Heart right ventricle (tissue), 16 donors: ENCODE measurements at regions not wholly inside any gene's neighbourhood (a gene's known extent, or its start where the extent isn't known, plus 50 kb on each side); places are given as distances from the start of the nearest gene placed in this dataset.

Source experiments
- ATAC-seq, 8 donors: fragments of 200-7000 bp; cut with Tn5 transposase; one replicate each; pipeline ENCODE4 v1.9.1; 2020; ENCODE audit warnings: mild to moderate bottlenecking in 8 of 8, moderate library complexity in 8 of 8, moderate number of reproducible peaks in 1 of 8
- DNase-seq, 2 donors: peaks; one replicate each; pipeline ENCODE4 v3.0.0-alpha.2; 2020
- H3K27ac ChIP-seq, 10 donors: fragments of 200-600 bp; sonication (generic) in 2 of 10; one replicate each; pipeline versions ENCODE4 v1.5.0 to v1.8.0; 2020 to 2022; ENCODE audit warnings: mild to moderate bottlenecking in 3 of 10
- H3K27me3 ChIP-seq, 7 donors: fragments of 200-600 bp; one replicate each; pipeline ENCODE4 v1.8.0; 2021 to 2022; ENCODE audit warnings: mild to moderate bottlenecking in 2 of 7
- H3K36me3 ChIP-seq, 9 donors: fragments of 200-600 bp; sonication (generic) in 1 of 9; one replicate each; pipeline versions ENCODE4 v1.5.0 to v1.8.0; 2020 to 2022; ENCODE audit warnings: mild to moderate bottlenecking in 2 of 9
- H3K4me1 ChIP-seq, 9 donors: fragments of 200-600 bp; sonication (generic) in 1 of 9; one replicate each; pipeline versions ENCODE4 v1.5.0 to v1.8.0; 2020 to 2022; ENCODE audit warnings: mild to moderate bottlenecking in 4 of 9
- H3K4me3 ChIP-seq, 10 donors: fragments of 200-600 bp; sonication (generic) in 2 of 10; one replicate each; pipeline versions ENCODE4 v1.5.0 to v1.8.0; 2020 to 2022; ENCODE audit warnings: mild to moderate bottlenecking in 7 of 10, moderate library complexity in 2 of 10
- H3K9me3 ChIP-seq, 11 donors: fragments of 200-600 bp in 10 of 11; sonication (generic) in 2 of 11; one replicate each; pipeline versions ENCODE4 v1.5.0 to v1.8.0; 2013 to 2022; ENCODE audit warnings: mild to moderate bottlenecking in 2 of 11, control low read depth in 1 of 11, moderate library complexity in 1 of 11
- WGBS, 2 donors: extraction: QIAGEN DNeasy Blood & Tissue Kit; methylation state at CpG; one replicate each; pipeline ENCODE4 v1.1.7; 2013; ENCODE audit warnings: inconsistent platforms in 1 of 2; 5-methylcytosine and 5-hydroxymethylcytosine counted together
- intact Hi-C, 10 donors: fragments of 100-400 bp; cut with DNase I; formaldehyde crosslinking; loops; one replicate each; pipeline versions ENCODE4 v1.11.1 to v1.14.2; 2022
- TF ChIP-seq, protein P1 (sequence below), 9 donors: fragments of 200-600 bp; sonication (generic) in 2 of 9; IDR thresholded peaks; one replicate each; pipeline versions ENCODE4 v1.5.0 to v1.8.0; 2021 to 2022; ENCODE audit warnings: antibody characterized with exemption in 9 of 9, mild to moderate bottlenecking in 5 of 9, moderate library complexity in 1 of 9
- donor health status: Arrhythmogenic right ventricular cardiomyopathy.
- donor health status: ischemic (EF 13 %, LVEDD 7.1; RV severe dilation, severe dysfunction).
- donor health status: healthy with polysubstance abuse.
- donor health status: DM: no; HTN: yes; CAD: no.
- donor health status: DM: no; HTN: no; CAD: no.
- donor health status: ischemic (EF 25% LVEDD 6.9; RV normal size, moderate dysfunction).
- donor health status: ischemic (EF 25% LVEDD 5.7; RV mildly dilated, moderate dysfunction).
- donor health status: healthy.
- donor health status: DM: yes; HTN: yes; CAD: no.
- donor health status: Ischemic cardiomyopathy.
- donor health status: ischemic (EF 35%, LVEDD 5.7; RV mildly dilated, moderate dysfunction).
- donor health status: nonischemic (EF 11% LVEDD 7.7; RV severe dilation, severe dysfunction).
- donor health status: DM: yes; HTN: yes; CAD: no.
- donor health status: PGD.
- donor health status: ischemic (EF 29% LVEDD 5.4; RV normal size, mild dysfunction).
- donor health status: nonischemic (EF 23%, LVEDD 6.1; RV moderate dilation, normal function).

DNA sequence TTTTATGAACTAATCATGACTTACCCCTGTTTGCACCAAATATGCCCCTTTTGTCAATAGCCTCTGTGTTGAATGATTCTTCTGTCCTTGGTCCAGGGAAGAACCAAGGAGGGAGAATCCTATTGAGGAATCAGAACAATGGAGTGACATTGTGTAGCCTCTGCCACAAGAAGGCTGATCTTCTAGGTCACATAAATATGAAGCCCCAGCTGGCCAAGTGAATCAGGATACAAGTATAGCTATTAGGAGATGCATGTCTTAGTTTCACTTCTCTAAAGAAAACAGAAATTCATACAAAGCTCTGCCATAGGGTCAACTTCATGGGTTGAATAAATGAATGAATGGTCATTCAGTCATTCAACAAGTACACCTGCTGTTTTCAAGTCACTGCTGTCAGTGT is 118.2 kb upstream of the BLID start:
- intact Hi-C loops: no loop called here
- no peaks in the 10 kb centered on the region for H3K9me3 ChIP-seq
- peaks cover 0 to 16% (median 6%) of the 10 kb centered on the region in 9 donors for H3K4me1 ChIP-seq
- ATAC-seq (no peak), DNase-seq (no peak)
- H3K27ac ChIP-seq: no peak overlapping the region
- H3K36me3 ChIP-seq: no peaks in the 10 kb centered on the region
- H3K4me3 ChIP-seq: no peak overlapping the region
- H3K27me3 ChIP-seq: no peaks in the 10 kb centered on the region
- TF ChIP-seq, protein P1, sequence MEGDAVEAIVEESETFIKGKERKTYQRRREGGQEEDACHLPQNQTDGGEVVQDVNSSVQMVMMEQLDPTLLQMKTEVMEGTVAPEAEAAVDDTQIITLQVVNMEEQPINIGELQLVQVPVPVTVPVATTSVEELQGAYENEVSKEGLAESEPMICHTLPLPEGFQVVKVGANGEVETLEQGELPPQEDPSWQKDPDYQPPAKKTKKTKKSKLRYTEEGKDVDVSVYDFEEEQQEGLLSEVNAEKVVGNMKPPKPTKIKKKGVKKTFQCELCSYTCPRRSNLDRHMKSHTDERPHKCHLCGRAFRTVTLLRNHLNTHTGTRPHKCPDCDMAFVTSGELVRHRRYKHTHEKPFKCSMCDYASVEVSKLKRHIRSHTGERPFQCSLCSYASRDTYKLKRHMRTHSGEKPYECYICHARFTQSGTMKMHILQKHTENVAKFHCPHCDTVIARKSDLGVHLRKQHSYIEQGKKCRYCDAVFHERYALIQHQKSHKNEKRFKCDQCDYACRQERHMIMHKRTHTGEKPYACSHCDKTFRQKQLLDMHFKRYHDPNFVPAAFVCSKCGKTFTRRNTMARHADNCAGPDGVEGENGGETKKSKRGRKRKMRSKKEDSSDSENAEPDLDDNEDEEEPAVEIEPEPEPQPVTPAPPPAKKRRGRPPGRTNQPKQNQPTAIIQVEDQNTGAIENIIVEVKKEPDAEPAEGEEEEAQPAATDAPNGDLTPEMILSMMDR (IDR thresholded peaks at IDR 0.05): no peak

DNA sequence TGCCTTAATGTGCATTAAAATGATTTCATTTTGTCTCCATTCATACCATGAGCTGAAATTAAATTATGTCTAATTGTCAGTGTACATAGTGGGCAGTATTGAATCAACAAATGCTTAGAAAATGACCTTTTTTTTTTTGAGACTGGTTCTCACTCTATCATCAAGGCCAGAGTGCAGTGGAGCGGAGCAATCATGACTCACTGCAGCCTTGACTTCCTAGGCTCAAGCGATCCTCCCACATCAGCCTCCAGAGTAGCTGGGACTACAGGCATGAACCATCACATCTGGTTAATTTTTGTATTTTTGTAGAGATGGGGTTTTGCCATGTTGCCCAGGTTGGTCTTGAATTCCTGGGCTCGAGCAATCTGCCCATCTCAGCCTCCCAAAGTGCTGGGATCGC is 117.0 kb upstream of the BLID start:
- WGBS, 2 donors: 94 to 95% methylated on average over 4 of the region's 4 CpGs
- H3K4me1 ChIP-seq: peaks cover 0 to 23% (median 10%) of the 10 kb centered on the region in 9 donors

DNA sequence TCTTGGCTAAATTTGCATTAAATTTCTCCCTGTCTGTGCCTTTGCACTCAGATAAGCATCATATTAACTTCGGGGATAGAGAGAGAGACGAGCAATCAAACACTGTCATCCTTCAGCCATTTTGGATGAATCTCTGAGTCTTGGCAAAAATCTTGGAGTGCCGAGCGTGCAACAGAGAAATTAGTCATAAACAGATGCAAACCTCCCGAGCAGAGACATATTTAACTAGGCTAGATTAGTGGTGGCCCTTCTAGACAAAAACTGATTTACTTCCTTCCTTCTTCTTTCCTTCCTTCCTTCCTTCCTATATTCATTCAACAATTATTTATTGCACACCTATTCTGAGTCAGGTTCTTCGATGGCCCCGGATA is 114.4 kb upstream of the BLID start:
- peak overlapping the region in 5 of 10 donors; percentile 5 to 40 (median 35) for H3K4me3 ChIP-seq
- H3K27ac ChIP-seq: peak overlapping the region in 5 of 10 donors; percentile 18 to 75 (median 73)
- WGBS, 2 donors: 72 to 81% methylated on average over 7 of the region's 7 CpGs
- ATAC-seq: no peak
- H3K27me3 ChIP-seq: no peaks in the 10 kb centered on the region
- intact Hi-C loops: no loop called here
- DNase-seq: no peak
- H3K4me1 ChIP-seq: peaks cover 0 to 18% (median 10%) of the 10 kb centered on the region in 9 donors
- TF ChIP-seq, protein P1 (IDR thresholded peaks at IDR 0.05): no peak
- no peaks in the 10 kb centered on the region for H3K9me3 ChIP-seq
- no peaks in the 10 kb centered on the region for H3K36me3 ChIP-seq

More for the DNA sequence above, 117.0 kb upstream of the BLID start:
- H3K4me3 ChIP-seq: no peak overlapping the region
- intact Hi-C loops: no loop called here
- ATAC-seq (no peak), DNase-seq (no peak)
- H3K27me3 ChIP-seq: no peaks in the 10 kb centered on the region
- TF ChIP-seq, protein P1 (IDR thresholded peaks at IDR 0.05): no peak
- no peaks in the 10 kb centered on the region for H3K9me3 ChIP-seq
- H3K27ac ChIP-seq: no peak overlapping the region
- no peaks in the 10 kb centered on the region for H3K36me3 ChIP-seq

DNA sequence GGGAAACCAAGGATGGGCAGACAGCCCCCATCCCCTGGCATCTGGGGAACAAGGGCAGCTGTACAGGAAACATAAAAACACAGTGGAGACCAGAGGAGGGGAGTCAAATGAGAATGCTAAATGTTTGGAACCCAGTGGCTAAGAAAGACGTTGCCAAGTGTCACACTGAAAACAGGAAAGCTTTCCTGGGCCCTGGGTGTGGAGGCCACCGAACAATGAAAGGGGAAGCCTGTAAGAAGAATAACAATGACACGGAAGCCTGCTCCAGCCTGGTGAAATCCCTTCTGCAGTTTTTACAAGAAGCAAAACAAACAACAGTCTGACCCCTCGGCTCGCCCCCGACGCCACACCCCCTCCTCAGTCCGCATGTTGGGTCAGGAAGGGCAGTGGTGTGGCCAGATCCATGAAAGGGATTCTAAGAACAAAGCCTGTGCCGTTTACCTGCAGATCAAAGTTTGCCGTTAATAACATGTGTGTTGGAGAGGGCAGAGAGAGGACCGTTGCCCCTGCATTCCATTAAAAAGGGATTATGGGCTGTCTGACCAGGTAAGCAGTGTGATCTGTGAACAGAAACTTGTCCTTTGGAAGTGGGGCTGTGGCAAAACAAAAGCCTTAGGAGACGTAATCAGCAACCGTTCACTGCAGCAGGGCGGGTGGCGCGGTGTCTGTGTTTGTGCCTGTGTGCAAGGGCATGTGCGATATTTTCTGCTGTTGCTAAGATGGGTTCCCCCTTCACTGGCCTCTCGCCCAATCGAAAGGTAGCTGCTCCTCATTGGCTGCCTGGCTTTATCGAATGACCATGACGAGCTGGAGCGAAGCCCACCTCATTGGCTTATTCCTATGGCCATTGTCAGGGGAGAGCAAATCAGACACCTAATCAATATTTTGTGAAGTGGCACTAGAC is 113.7 kb upstream of the BLID start:
- Histone ChIP-seq H3K36me3 (no peaks in the 10 kb centered on the region), H3K27me3 (no peaks in the 10 kb centered on the region), H3K4me1 (peaks cover 0 to 18% (median 10%) of the 10 kb centered on the region in 9 donors), H3K4me3 (peak overlapping the region in 5 of 10 donors; percentile 5 to 40 (median 35)), H3K27ac (peak overlapping the region in 8 of 10 donors; percentile 18 to 75 (median 52)), H3K9me3 (no peaks in the 10 kb centered on the region)
- intact Hi-C loops: no loop called here
- ATAC-seq (peak; percentile 53 to 90 (median 66)), DNase-seq (peak in 1 of 2 donors; percentile 38)
- TF ChIP-seq, protein P1 (IDR thresholded peaks at IDR 0.05): no peak
- 52 to 59% methylated on average over 22 of the region's 22 CpGs for whole genome bisulfite sequencing, 2 donors
